B cell (primary cell): ENCODE measurements at regions not wholly inside any gene's neighbourhood (a gene's known extent, or its start where the extent isn't known, plus 50 kb on each side); places are given as distances from the start of the nearest gene placed in this dataset.

Source experiments
- ATAC-seq: fragments of 200-7000 bp; cut with Tn5 transposase; one replicate; pipeline ENCODE4 v1.10.0; 2021; ENCODE audit warnings: low read depth, mild to moderate bottlenecking, moderate number of reproducible peaks, moderate library complexity
- CTCF ChIA-PET: fragments of 350-600 bp; sonication (Branson Sonifier 250); formaldehyde crosslinking; loops from one replicate; lab custom pipeline; 2021; ENCODE audit warnings: antibody characterized with exemption, inconsistent platforms; lab: Charles Lee
- POLR2A ChIA-PET: fragments of 350-600 bp; sonication (Branson Sonifier 250); formaldehyde crosslinking; loops from one replicate; lab custom pipeline; 2021; ENCODE audit warnings: antibody characterized with exemption; lab: Charles Lee
- DNase-seq: peaks from one replicate; pipeline ENCODE4 v3.0.0; 2013
- H2AFZ ChIP-seq: 2 replicates; pipeline ENCODE4 v1.6.1; 2012; ENCODE audit warnings: mild to moderate bottlenecking, low read depth, low read length; ENCODE audit not compliant: insufficient read depth, poor library complexity, severe bottlenecking
- H3K27ac ChIP-seq, 2 donors: 1 replicate in 1 of 2; 2 replicates in 1 of 2; pipeline ENCODE4 v1.5.1; 2012 to 2013; ENCODE audit warnings: low read length in 2 of 2, mild to moderate bottlenecking in 2 of 2, moderate library complexity in 1 of 2
- H3K27me3 ChIP-seq, 4 experiments: fragments of 200-600 bp in 1 of 4; sonication (generic) in 1 of 4; replicated peaks in 1 of 4; 1 replicate in 2 of 4; 2 replicates in 2 of 4; pipeline versions ENCODE4 v1.6.1 to v1.7.0; 2013 to 2016; ENCODE audit warnings: low read length in 3 of 4, mild to moderate bottlenecking in 2 of 4, mixed read lengths in 1 of 4, moderate library complexity in 1 of 4; ENCODE audit not compliant: insufficient read depth in 4 of 4, control insufficient read depth in 3 of 4; ENCODE audit errors: control extremely low read depth in 1 of 4
- H3K36me3 ChIP-seq, 2 experiments: replicated peaks in 1 of 2; 1 replicate in 1 of 2; 2 replicates in 1 of 2; pipeline versions ENCODE4 v1.6.1 to v1.7.1; 2013; ENCODE audit warnings: low read length in 1 of 2; ENCODE audit not compliant: insufficient read depth in 2 of 2, control insufficient read depth in 1 of 2; ENCODE audit errors: control extremely low read depth in 1 of 2, extremely low read depth in 1 of 2
- H3K4me1 ChIP-seq, 2 donors: fragments of 200-600 bp in 1 of 2; sonication (generic) in 1 of 2; 1 replicate in 1 of 2; 2 replicates in 1 of 2; pipeline versions ENCODE4 v1.5.1 to v1.6.1; 2013 to 2017; ENCODE audit warnings: low read length in 2 of 2; ENCODE audit not compliant: control insufficient read depth in 2 of 2, insufficient read depth in 2 of 2
- H3K4me2 ChIP-seq: replicated peaks from 2 replicates; pipeline ENCODE3; 2012; ENCODE audit warnings: mild to moderate bottlenecking, low read depth, low read length; ENCODE audit not compliant: poor library complexity, severe bottlenecking
- H3K4me3 ChIP-seq, 5 experiments: fragments of 200-600 bp in 1 of 5; sonication (generic) in 1 of 5; 1 replicate in 3 of 5; 2 replicates in 2 of 5; pipeline versions ENCODE4 v1.5.1 to v1.7.0; 2011 to 2016; ENCODE audit warnings: low read length in 4 of 5, mild to moderate bottlenecking in 4 of 5, low read depth in 2 of 5, control low read depth in 1 of 5, moderate library complexity in 1 of 5; ENCODE audit not compliant: insufficient read depth in 1 of 5; ENCODE audit errors: control extremely low read depth in 1 of 5, extremely low read depth in 1 of 5
- H3K79me2 ChIP-seq: fragments of 200-600 bp; sonication (generic); one replicate; pipeline ENCODE4 v1.6.0; 2016; ENCODE audit warnings: low read length; ENCODE audit not compliant: control insufficient read depth, insufficient read depth
- H3K9ac ChIP-seq: fragments of 200-600 bp; sonication (generic); 2 replicates; pipeline ENCODE4 v1.6.1; 2017; ENCODE audit warnings: mild to moderate bottlenecking, low read length, moderate library complexity
- H3K9me3 ChIP-seq, 3 donors: one replicate each; pipeline versions ENCODE4 v1.6.1 to v1.7.1; 2013; ENCODE audit warnings: low read length in 2 of 3; ENCODE audit not compliant: control insufficient read depth in 2 of 3, insufficient read depth in 1 of 3; ENCODE audit errors: control extremely low read depth in 1 of 3
- H4K20me1 ChIP-seq: 2 replicates; pipeline ENCODE4 v1.6.0; 2012; ENCODE audit warnings: mild to moderate bottlenecking, low read length; ENCODE audit not compliant: insufficient read depth, control insufficient read depth, poor library complexity, severe bottlenecking
- H3K27ac Mint-ChIP-seq: one replicate; pipeline ENCODE4 v1.8.0; 2021; ENCODE audit warnings: mixed read lengths
- H3K27me3 Mint-ChIP-seq: one replicate; pipeline ENCODE4 v1.8.0; 2021; ENCODE audit warnings: mixed read lengths
- H3K4me1 Mint-ChIP-seq: one replicate; pipeline ENCODE4 v1.8.0; 2021; ENCODE audit warnings: mixed read lengths
- H3K4me3 Mint-ChIP-seq: one replicate; pipeline ENCODE4 v1.8.0; 2021; ENCODE audit warnings: mixed read lengths
- H3K9me3 Mint-ChIP-seq: one replicate; pipeline ENCODE4 v1.8.0; 2022; ENCODE audit warnings: mixed read lengths; ENCODE audit not compliant: insufficient read depth
- EZH2 ChIP-seq: IDR thresholded peaks from 2 replicates; pipeline ENCODE4 v1.6.1; 2012; ENCODE audit warnings: borderline replicate concordance, low read depth, mild to moderate bottlenecking, moderate library complexity, low read length; ENCODE audit not compliant: insufficient read depth, poor library complexity, severe bottlenecking
- WGBS: methylation state at CpG from one replicate; pipeline ENCODE4 v1.1.5; 2013; ENCODE audit warnings: missing lambda C conversion rate; ENCODE audit not compliant: insufficient coverage; 5-methylcytosine and 5-hydroxymethylcytosine counted together
- intact Hi-C: fragments of 100-400 bp; cut with micrococcal nuclease; formaldehyde crosslinking; loops from one replicate; pipeline ENCODE4 v1.10.0; 2022
- TF ChIP-seq, protein P1 (sequence below): fragments of 200-600 bp; IDR thresholded peaks from one replicate; pipeline ENCODE4 v1.8.0; 2022; ENCODE audit warnings: antibody characterized with exemption, mild to moderate bottlenecking

DNA sequence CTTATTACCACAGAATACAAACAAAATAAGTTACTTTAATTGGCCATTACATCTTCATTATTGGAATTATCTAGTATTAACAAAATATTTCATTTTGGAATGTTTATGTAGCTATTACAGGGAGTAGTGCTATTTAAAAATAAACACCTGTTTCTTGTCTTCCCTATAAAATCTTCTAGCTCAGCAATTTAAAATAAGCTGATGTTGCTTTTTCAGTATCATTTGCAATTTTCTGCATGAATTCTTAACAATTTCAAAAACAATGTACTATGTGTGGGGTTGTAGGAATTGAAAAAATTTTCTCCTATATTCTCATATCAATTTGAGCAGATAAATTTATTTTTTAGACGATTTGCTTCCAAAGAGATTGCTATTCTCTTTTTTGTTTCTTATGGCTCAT, 1251.3 kb upstream of the CRIM1 start:
- Mint-ChIP-seq H3K27ac (no peak overlapping the region), H3K4me3 (no peak overlapping the region), H3K4me1 (no peaks in the 10 kb centered on the region), H3K27me3 (no peaks in the 10 kb centered on the region), H3K9me3 (peaks cover 6% of the 10 kb centered on the region)
- Histone ChIP-seq H4K20me1 (no peaks in the 10 kb centered on the region), H3K4me3 (no peak overlapping the region), H3K79me2 (no peaks in the 10 kb centered on the region), H3K27ac (no peak overlapping the region), H3K9ac (no peak overlapping the region), H3K9me3 (no peaks in the 10 kb centered on the region), H3K27me3 (no peaks in the 10 kb centered on the region), H3K4me2 (no peak overlapping the region), H3K4me1 (no peaks in the 10 kb centered on the region), H3K36me3 (no peaks in the 10 kb centered on the region), H2AFZ (no peak overlapping the region)
- DNase-seq (no peak), ATAC-seq (no peak)
- WGBS = no CpG with 5 or more reads among the region's 1 CpG
- TF ChIP-seq, protein P1, sequence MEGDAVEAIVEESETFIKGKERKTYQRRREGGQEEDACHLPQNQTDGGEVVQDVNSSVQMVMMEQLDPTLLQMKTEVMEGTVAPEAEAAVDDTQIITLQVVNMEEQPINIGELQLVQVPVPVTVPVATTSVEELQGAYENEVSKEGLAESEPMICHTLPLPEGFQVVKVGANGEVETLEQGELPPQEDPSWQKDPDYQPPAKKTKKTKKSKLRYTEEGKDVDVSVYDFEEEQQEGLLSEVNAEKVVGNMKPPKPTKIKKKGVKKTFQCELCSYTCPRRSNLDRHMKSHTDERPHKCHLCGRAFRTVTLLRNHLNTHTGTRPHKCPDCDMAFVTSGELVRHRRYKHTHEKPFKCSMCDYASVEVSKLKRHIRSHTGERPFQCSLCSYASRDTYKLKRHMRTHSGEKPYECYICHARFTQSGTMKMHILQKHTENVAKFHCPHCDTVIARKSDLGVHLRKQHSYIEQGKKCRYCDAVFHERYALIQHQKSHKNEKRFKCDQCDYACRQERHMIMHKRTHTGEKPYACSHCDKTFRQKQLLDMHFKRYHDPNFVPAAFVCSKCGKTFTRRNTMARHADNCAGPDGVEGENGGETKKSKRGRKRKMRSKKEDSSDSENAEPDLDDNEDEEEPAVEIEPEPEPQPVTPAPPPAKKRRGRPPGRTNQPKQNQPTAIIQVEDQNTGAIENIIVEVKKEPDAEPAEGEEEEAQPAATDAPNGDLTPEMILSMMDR = no peak
- no peak for TF ChIP-seq EZH2
- ChIA-PET CTCF (no interaction called here), POLR2A (no interaction called here)
- intact Hi-C loops = no loop called here

DNA sequence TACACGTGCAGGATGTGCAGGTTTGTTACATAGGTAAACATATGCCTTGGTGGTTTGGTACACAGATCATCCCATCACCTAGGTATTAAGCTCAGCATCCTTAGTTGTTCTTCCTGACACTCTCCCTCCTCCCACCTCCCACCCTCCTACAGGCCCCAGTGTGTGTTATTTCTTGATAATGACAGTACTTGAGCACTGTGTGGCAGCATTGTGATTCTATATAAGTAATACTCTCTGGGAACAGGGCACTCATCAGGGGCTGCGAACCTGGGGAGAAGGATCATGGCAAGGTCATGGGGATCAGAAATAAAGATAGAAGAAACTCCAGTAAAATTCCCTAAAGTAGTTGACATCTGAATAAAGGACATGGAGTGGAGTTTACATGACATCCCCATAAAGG, 1256.2 kb upstream of the CRIM1 start:
- TF ChIP-seq, protein P1 = no peak
- no peak for TF ChIP-seq EZH2
- H3K4me3 Mint-ChIP-seq = no peak overlapping the region
- POLR2A ChIA-PET = no interaction called here
- Histone ChIP-seq H3K4me2 (no peak overlapping the region), H3K36me3 (no peaks in the 10 kb centered on the region), H3K9ac (no peak overlapping the region), H3K27me3 (no peaks in the 10 kb centered on the region), H2AFZ (no peak overlapping the region), H3K27ac (no peak overlapping the region), H3K4me3 (no peak overlapping the region), H4K20me1 (no peaks in the 10 kb centered on the region), H3K4me1 (no peaks in the 10 kb centered on the region), H3K9me3 (no peaks in the 10 kb centered on the region), H3K79me2 (no peaks in the 10 kb centered on the region)
- intact Hi-C loops = no loop called here
- H3K4me1 Mint-ChIP-seq = no peaks in the 10 kb centered on the region
- no CpG with 5 or more reads among the region's 2 CpGs for whole genome bisulfite sequencing
- ATAC-seq (no peak), DNase-seq (no peak)
- no peaks in the 10 kb centered on the region for H3K27me3 Mint-ChIP-seq
- peaks cover 6% of the 10 kb centered on the region for H3K9me3 Mint-ChIP-seq
- H3K27ac Mint-ChIP-seq = no peak overlapping the region
- CTCF ChIA-PET = no interaction called here
